ENCODE measurements at regions not wholly inside any gene's neighbourhood (a gene's known extent, or its start where the extent isn't known, plus 50 kb on each side); places are given as distances from the start of the nearest gene placed in this dataset.
A peak's percentile ranks its signal among the peaks of the same experiment; 100 is the strongest.

DNA sequence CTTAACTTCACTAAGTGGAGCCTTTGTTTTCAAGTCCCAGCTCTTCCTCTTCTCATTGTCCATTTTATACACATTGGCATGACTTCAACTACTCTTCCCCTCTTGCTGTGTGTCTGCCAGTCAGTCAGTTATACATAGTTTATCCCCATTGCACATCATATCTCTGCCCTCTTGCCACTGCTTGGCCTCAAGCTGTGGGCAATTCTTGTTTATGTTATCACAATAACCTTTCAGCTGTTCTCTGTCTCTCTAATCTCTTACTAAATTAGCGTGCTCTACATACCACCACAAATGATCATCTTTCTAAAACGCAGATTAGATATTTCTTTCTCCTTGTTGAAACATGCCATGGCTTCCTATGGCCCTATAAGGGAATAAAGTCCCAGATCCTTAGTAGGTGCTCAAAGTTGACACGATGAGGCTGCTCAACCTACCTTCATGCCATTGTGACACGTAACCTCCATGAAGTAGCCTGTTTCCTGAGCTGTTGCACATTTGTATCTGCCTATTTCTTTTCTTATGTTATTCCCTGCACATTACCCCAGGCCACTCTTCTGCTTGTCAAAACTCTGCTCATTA lies 239.3 kb downstream of the GAS1 start:
- H3K9me3 ChIP-seq, result no peaks in the 10 kb centered on the region
- no peak overlapping the region for H3K4me3 ChIP-seq
- H3K36me3 ChIP-seq, result no peaks in the 10 kb centered on the region
- H3K27me3 ChIP-seq, result no peaks in the 10 kb centered on the region
- DNase-seq (no peak), ATAC-seq (ENCODE audit: low FRiP score in 2 of 2) (no peak)
- TF ChIP-seq EP300 (IDR thresholded peaks at IDR 0.05) (no peak), POLR2A (IDR thresholded peaks at IDR 0.05) (no peak), POLR2AphosphoS5 (IDR thresholded peaks at IDR 0.05) (no peak)
- TF ChIP-seq, protein P1, sequence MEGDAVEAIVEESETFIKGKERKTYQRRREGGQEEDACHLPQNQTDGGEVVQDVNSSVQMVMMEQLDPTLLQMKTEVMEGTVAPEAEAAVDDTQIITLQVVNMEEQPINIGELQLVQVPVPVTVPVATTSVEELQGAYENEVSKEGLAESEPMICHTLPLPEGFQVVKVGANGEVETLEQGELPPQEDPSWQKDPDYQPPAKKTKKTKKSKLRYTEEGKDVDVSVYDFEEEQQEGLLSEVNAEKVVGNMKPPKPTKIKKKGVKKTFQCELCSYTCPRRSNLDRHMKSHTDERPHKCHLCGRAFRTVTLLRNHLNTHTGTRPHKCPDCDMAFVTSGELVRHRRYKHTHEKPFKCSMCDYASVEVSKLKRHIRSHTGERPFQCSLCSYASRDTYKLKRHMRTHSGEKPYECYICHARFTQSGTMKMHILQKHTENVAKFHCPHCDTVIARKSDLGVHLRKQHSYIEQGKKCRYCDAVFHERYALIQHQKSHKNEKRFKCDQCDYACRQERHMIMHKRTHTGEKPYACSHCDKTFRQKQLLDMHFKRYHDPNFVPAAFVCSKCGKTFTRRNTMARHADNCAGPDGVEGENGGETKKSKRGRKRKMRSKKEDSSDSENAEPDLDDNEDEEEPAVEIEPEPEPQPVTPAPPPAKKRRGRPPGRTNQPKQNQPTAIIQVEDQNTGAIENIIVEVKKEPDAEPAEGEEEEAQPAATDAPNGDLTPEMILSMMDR (IDR thresholded peaks at IDR 0.05), result no peak
- 79 to 82% methylated on average over 4 of the region's 4 CpGs for WGBS, 2 donors
- H3K4me1 ChIP-seq, result no peaks in the 10 kb centered on the region
- H3K27ac ChIP-seq, result no peak overlapping the region

DNA sequence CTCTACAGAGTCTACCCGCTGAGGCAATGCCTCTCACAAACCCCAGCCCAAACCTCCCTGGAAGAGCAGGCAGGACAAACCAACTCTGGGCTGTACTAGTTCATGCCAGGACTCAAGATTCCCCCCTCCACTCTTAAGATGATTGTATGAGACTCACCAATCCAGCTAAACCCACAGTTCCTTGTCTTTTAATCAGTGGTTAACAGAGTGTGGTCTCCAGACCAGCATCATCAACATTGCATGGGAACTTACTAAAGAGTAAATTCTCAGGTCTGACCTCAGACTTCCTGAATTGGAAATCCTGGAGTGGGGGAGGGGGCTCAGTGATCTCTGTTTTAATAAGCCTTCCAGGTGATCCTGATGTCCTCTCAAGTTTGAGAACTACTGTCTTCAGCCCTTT lies 240.9 kb downstream of the GAS1 start:
- Histone ChIP-seq H3K4me1 (no peaks in the 10 kb centered on the region), H3K9me3 (no peaks in the 10 kb centered on the region), H3K27ac (no peak overlapping the region), H3K4me3 (no peak overlapping the region), H3K36me3 (no peaks in the 10 kb centered on the region), H3K27me3 (no peaks in the 10 kb centered on the region)
- DNase-seq (no peak), ATAC-seq (ENCODE audit: low FRiP score in 2 of 2) (no peak)
- TF ChIP-seq, protein P1 (IDR thresholded peaks at IDR 0.05), result no peak
- TF ChIP-seq POLR2A (IDR thresholded peaks at IDR 0.05) (no peak), POLR2AphosphoS5 (IDR thresholded peaks at IDR 0.05) (no peak)
- 93% methylated on average over 1 of the region's 1 CpG for WGBS, 2 donors

DNA sequence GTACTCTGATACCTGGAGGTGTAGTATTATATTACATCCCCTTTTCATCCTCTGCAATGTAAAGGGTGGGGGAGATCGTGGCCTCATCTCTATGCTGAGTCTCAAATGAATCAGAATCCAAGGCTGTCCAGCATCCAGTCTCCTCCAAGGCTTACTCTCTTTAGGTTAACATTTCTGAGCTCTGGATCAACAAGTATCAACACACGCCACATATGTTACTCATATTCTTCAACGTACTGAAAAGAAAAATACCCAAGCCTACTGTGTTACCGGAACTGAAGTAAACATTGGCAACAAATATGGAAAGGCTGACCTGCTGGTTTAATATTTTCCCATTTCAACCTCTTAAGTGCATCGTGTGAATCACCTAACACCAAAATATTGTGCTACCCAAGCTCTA lies 241.8 kb downstream of the GAS1 start:
- Histone ChIP-seq H3K27ac (no peak overlapping the region), H3K36me3 (no peaks in the 10 kb centered on the region), H3K27me3 (no peaks in the 10 kb centered on the region), H3K9me3 (no peaks in the 10 kb centered on the region), H3K4me3 (no peak overlapping the region), H3K4me1 (no peaks in the 10 kb centered on the region)
- 67 to 84% methylated on average over 5 of the region's 5 CpGs for WGBS, 2 donors
- TF ChIP-seq POLR2A (IDR thresholded peaks at IDR 0.05) (no peak), POLR2AphosphoS5 (IDR thresholded peaks at IDR 0.05) (no peak), EP300 (IDR thresholded peaks at IDR 0.05) (no peak)
- TF ChIP-seq, protein P1 (IDR thresholded peaks at IDR 0.05), result no peak
- DNase-seq, result no peak
- ATAC-seq (ENCODE audit: low FRiP score in 2 of 2), result no peak

DNA sequence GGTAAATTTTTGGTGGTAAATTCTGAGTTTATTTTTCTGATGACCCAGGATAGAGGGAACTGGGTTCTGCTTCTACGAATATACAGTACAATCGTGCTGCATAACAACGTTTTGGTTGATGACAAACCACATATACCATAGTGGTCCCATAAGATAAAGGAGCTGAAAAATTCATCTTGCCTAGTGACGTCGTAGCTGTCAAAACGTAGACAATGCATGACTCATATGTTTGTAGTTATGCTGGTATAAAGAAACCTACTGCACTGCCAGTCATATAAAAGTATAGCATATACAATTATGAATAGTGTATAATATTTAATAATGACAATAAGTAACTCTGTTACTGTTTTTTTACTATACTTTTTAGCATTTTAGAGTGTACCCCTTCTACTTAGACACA lies 244.0 kb downstream of the GAS1 start:
- no peak for ATAC-seq (ENCODE audit: low FRiP score in 2 of 2)

DNA sequence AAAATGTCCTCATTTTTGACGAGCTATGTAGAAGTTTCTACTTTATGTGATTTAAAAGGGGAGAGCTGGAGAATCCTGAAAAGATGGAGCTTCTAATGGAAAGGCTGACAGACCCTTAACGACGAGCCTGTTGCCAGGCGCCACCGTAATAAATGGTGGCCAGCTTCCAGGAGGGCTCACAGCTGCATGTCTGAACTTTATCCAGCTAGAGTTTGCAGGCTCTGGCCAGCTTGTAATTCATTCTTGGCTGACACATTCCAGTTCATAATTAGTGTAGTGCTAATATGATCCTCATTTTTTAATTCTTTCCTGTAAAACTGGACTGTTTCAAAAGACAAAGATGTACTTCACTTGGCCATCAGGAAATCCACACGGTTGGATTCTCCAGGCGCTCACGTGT lies 246.7 kb downstream of the GAS1 start:
- H3K4me3 ChIP-seq, result no peak overlapping the region
- TF ChIP-seq EP300 (IDR thresholded peaks at IDR 0.05), result no peak
- TF ChIP-seq, protein P1 (IDR thresholded peaks at IDR 0.05), result no peak
- TF ChIP-seq POLR2AphosphoS5 (IDR thresholded peaks at IDR 0.05), result no peak
- no peak for TF ChIP-seq POLR2A (IDR thresholded peaks at IDR 0.05)
- no peaks in the 10 kb centered on the region for H3K9me3 ChIP-seq
- H3K27ac ChIP-seq, result no peak overlapping the region
- H3K27me3 ChIP-seq, result no peaks in the 10 kb centered on the region
- H3K4me1 ChIP-seq, result no peaks in the 10 kb centered on the region
- 52 to 62% methylated on average over 8 of the region's 8 CpGs for WGBS, 2 donors
- peak in 1 of 2 donors; percentile 79 for ATAC-seq (ENCODE audit: low FRiP score in 2 of 2)
- DNase-seq, result no peak
- no peaks in the 10 kb centered on the region for H3K36me3 ChIP-seq

More for the DNA sequence above, 244.0 kb downstream of the GAS1 start:
- WGBS, 2 donors, result 68 to 74% methylated on average over 6 of the region's 6 CpGs
- Histone ChIP-seq H3K27ac (no peak overlapping the region), H3K4me3 (no peak overlapping the region), H3K27me3 (no peaks in the 10 kb centered on the region), H3K4me1 (no peaks in the 10 kb centered on the region), H3K36me3 (no peaks in the 10 kb centered on the region), H3K9me3 (no peaks in the 10 kb centered on the region)
- DNase-seq, result no peak
- TF ChIP-seq POLR2A (IDR thresholded peaks at IDR 0.05) (no peak), POLR2AphosphoS5 (IDR thresholded peaks at IDR 0.05) (no peak), EP300 (IDR thresholded peaks at IDR 0.05) (no peak)
- TF ChIP-seq, protein P1 (IDR thresholded peaks at IDR 0.05), result no peak
